Brain microvascular endothelial cell (primary cell): ENCODE measurements at regions not wholly inside any gene's neighbourhood (a gene's known extent, or its start where the extent isn't known, plus 50 kb on each side); places are given as distances from the start of the nearest gene placed in this dataset.

ENCODE experiments used
- DNase-seq: peaks from one replicate; pipeline ENCODE4 v3.0.0-alpha.2; 2020
- H3K27ac ChIP-seq: fragments of 250-450 bp; sonication (Bioruptor Pico); 2 replicates; pipeline ENCODE4 v1.5.1; 2020; ENCODE audit warnings: mild to moderate bottlenecking, moderate library complexity
- H3K27me3 ChIP-seq: fragments of 250-450 bp; sonication (Bioruptor Pico); replicated peaks from 2 replicates; pipeline ENCODE4 v1.5.1; 2020; ENCODE audit warnings: mild to moderate bottlenecking
- H3K36me3 ChIP-seq: fragments of 250-450 bp; sonication (Bioruptor Pico); replicated peaks from 2 replicates; pipeline ENCODE4 v1.5.1; 2020; ENCODE audit warnings: mild to moderate bottlenecking
- H3K4me3 ChIP-seq: 2 replicates; pipeline ENCODE4 v1.5.1; 2011; ENCODE audit warnings: low read depth, mild to moderate bottlenecking, control low read depth, low read length, moderate library complexity
- CTCF ChIP-seq: IDR thresholded peaks from 2 replicates; pipeline ENCODE4 v1.5.1; 2011; ENCODE audit warnings: low read depth, mild to moderate bottlenecking, moderate library complexity, low read length, control low read depth, inconsistent platforms; ENCODE audit errors: missing control alignments
- in situ Hi-C: cut with HindIII; loops from 2 replicates; pipeline ENCODE4 v1.10.0; 2017; ENCODE audit warnings: low sequenced_read_pairs, low pct_ligation_motif_present

GRCh38 chr10:9060314-9060713, 1005.8 kb downstream of the GATA3 start:
- in situ Hi-C loops: no loop called here
- no peak for DNase-seq
- TF ChIP-seq CTCF: no peak
- H3K27ac ChIP-seq: no peak overlapping the region
- H3K36me3 ChIP-seq: no peaks in the 10 kb centered on the region
- no peak overlapping the region for H3K4me3 ChIP-seq
- H3K27me3 ChIP-seq: no peaks in the 10 kb centered on the region

GRCh38 chr10:9061871-9062270, 1007.4 kb downstream of the GATA3 start:
- Histone ChIP-seq H3K27me3 (no peaks in the 10 kb centered on the region), H3K36me3 (no peaks in the 10 kb centered on the region), H3K27ac (no peak overlapping the region), H3K4me3 (no peak overlapping the region)
- in situ Hi-C loops: no loop called here
- DNase-seq: no peak
- no peak for TF ChIP-seq CTCF

DNA sequence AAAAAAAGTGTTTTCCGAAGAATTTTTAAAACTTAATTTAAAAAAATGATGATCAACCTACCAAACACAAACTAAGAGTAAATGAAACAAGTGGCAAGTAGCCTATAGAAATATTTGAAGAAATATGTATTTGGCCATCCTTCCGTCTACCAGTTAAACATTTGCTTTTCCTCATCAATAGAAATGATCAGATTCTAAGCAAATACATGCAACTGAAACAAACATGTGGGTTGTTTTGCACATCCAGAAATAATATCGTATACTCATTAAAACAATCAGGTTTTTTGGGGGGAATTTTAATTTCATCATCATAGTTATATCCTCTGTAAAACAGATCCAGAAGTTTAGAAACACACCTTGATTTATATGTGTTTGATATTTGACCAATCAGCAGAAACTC, 1011.7 kb downstream of the GATA3 start:
- Histone ChIP-seq H3K36me3 (no peaks in the 10 kb centered on the region), H3K4me3 (no peak overlapping the region), H3K27me3 (no peaks in the 10 kb centered on the region), H3K27ac (no peak overlapping the region)
- no peak for DNase-seq
- in situ Hi-C loops: no loop called here
- no peak for TF ChIP-seq CTCF

DNA sequence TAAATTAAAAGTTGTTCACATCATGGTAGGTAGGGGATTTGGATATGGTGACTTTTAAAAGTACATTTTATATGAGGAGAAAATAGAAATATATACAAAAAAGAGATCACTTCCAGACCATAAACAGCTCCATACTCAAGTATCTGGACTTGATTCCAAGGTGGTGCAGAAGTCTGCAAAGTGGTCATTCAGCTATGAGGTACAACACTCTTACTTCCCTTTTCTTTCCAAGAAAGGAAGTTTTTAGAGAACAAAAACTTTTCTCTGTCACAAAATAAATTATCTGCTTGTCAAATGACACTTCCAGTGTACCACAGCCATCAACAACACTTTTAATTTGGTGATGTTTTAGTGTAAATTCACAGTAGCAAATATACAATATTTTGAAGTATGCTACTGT, 1013.5 kb downstream of the GATA3 start:
- in situ Hi-C loops: no loop called here
- TF ChIP-seq CTCF: no peak
- Histone ChIP-seq H3K27me3 (no peaks in the 10 kb centered on the region), H3K27ac (no peak overlapping the region), H3K36me3 (no peaks in the 10 kb centered on the region), H3K4me3 (no peak overlapping the region)
- no peak for DNase-seq

GRCh38 chr10:9069136-9069535, 1014.6 kb downstream of the GATA3 start:
- no peak for TF ChIP-seq CTCF
- no peak for DNase-seq
- Histone ChIP-seq H3K27ac (no peak overlapping the region), H3K27me3 (no peaks in the 10 kb centered on the region), H3K4me3 (no peak overlapping the region), H3K36me3 (no peaks in the 10 kb centered on the region)
- in situ Hi-C loops: no loop called here

GRCh38 chr10:9075420-9075819, 1020.9 kb downstream of the GATA3 start:
- no peaks in the 10 kb centered on the region for H3K36me3 ChIP-seq
- no peak for DNase-seq
- H3K27me3 ChIP-seq: no peaks in the 10 kb centered on the region
- TF ChIP-seq CTCF: no peak
- no peak overlapping the region for H3K4me3 ChIP-seq
- no peak overlapping the region for H3K27ac ChIP-seq
- in situ Hi-C loops: no loop called here
